Endothelial cell of umbilical vein (primary cell): ENCODE measurements at regions not wholly inside any gene's neighbourhood (a gene's known extent, or its start where the extent isn't known, plus 50 kb on each side); places are given as distances from the start of the nearest gene placed in this dataset.

Experiments
- BruUV-seq: library from RNA; stranded (reverse); fragments of 400-500 nt; replicated peaks from 2 replicates; lab custom pipeline; 2021; lab: Mats Ljungman, UMichigan
- CTCF ChIA-PET: fragments of 300-600, 350-600 bp; sonication (Branson Sonifier 250); formaldehyde crosslinking; loops from one replicate; lab custom pipeline; 2021; ENCODE audit warnings: antibody characterized with exemption, inconsistent platforms; lab: Charles Lee
- POLR2A ChIA-PET: fragments of 300-600, 350-600 bp; sonication (Branson Sonifier 250); formaldehyde crosslinking; loops from one replicate; lab custom pipeline; 2021; ENCODE audit warnings: antibody characterized with exemption, inconsistent platforms; lab: Charles Lee
- DNase-seq: peaks from one replicate; pipeline ENCODE4 v3.0.0-alpha.2; 2011; ENCODE audit warnings: low read depth, low spot score
- FAIRE-seq: peaks from 2 replicates; lab custom pipeline; 2011; peaks lifted over from hg19 to GRCh38; lab: Jason Lieb, UNC
- H2AFZ ChIP-seq: 2 replicates; pipeline ENCODE4 v1.6.0; 2012; ENCODE audit warnings: low read depth, low read length, control low read depth, inconsistent platforms
- H3K27ac ChIP-seq: 2 replicates; pipeline ENCODE4 v1.5.1; 2011; ENCODE audit warnings: low read depth, mild to moderate bottlenecking, control low read depth, low read length, moderate library complexity; ENCODE audit not compliant: insufficient read depth
- H3K27me3 ChIP-seq, 2 experiments: 2 replicates each; pipeline versions ENCODE4 v1.6.0 to v1.6.1; 2011; ENCODE audit warnings: low read length in 2 of 2, mixed read lengths in 1 of 2; ENCODE audit not compliant: control insufficient read depth in 2 of 2, insufficient read depth in 2 of 2
- H3K36me3 ChIP-seq, 2 experiments: 2 replicates in 1 of 2; 3 replicates in 1 of 2; pipeline ENCODE4 v1.5.1; 2011; ENCODE audit warnings: low read length in 2 of 2, mild to moderate bottlenecking in 1 of 2, moderate library complexity in 1 of 2; ENCODE audit not compliant: control insufficient read depth in 2 of 2, insufficient read depth in 2 of 2; ENCODE audit errors: extremely low read depth in 1 of 2
- H3K4me1 ChIP-seq: 3 replicates; pipeline ENCODE4 v1.5.1; 2011; ENCODE audit warnings: mild to moderate bottlenecking, low read length; ENCODE audit not compliant: control insufficient read depth, insufficient read depth; ENCODE audit errors: extremely low read depth
- H3K4me2 ChIP-seq: 2 replicates; pipeline ENCODE4 v1.6.1; 2011; ENCODE audit warnings: low read length, control low read depth, mixed read lengths; ENCODE audit not compliant: insufficient read depth
- H3K4me3 ChIP-seq, 3 experiments: fragments of 200-600 bp in 1 of 3; sonication (generic), shearing (Covaris generic) in 1 of 3; replicated peaks in 1 of 3; 2 replicates each; pipeline ENCODE4 v1.5.1; 2011 to 2016; ENCODE audit warnings: control low read depth in 3 of 3, low read length in 3 of 3, mild to moderate bottlenecking in 2 of 3, inconsistent platforms in 1 of 3, low read depth in 1 of 3, moderate library complexity in 1 of 3; ENCODE audit not compliant: insufficient read depth in 1 of 3
- H3K79me2 ChIP-seq: 2 replicates; pipeline ENCODE4 v1.6.0; 2012; ENCODE audit warnings: low read length, inconsistent platforms; ENCODE audit not compliant: control insufficient read depth, insufficient read depth
- H3K9ac ChIP-seq: replicated peaks from 2 replicates; pipeline ENCODE3; 2011; ENCODE audit warnings: low read length, control low read depth; ENCODE audit not compliant: insufficient read depth; ENCODE audit errors: extremely low read depth
- H3K9me1 ChIP-seq: replicated peaks from 3 replicates; pipeline ENCODE4 v1.6.0; 2011; ENCODE audit warnings: mild to moderate bottlenecking, low read length; ENCODE audit not compliant: control insufficient read depth, insufficient read depth; ENCODE audit errors: extremely low read depth
- H3K9me3 ChIP-seq: replicated peaks from 2 replicates; pipeline ENCODE4 v1.5.1; 2012; ENCODE audit warnings: low read length, inconsistent platforms; ENCODE audit not compliant: control insufficient read depth, insufficient read depth
- H4K20me1 ChIP-seq: replicated peaks from 2 replicates; pipeline ENCODE3; 2011; ENCODE audit warnings: mild to moderate bottlenecking, low read length; ENCODE audit not compliant: control insufficient read depth, insufficient read depth; ENCODE audit errors: extremely low read depth
- EZH2 ChIP-seq: IDR thresholded peaks from 2 replicates; pipeline ENCODE4 v1.6.1; 2012; ENCODE audit warnings: borderline replicate concordance, low read depth, mild to moderate bottlenecking, moderate library complexity, low read length, inconsistent platforms; ENCODE audit not compliant: severe bottlenecking
- FOS ChIP-seq: IDR thresholded peaks from 2 replicates; pipeline ENCODE4 v1.6.1; 2011; ENCODE audit warnings: mild to moderate bottlenecking, low read length, moderate library complexity, borderline replicate concordance; ENCODE audit not compliant: insufficient read depth
- GATA2 ChIP-seq: IDR thresholded peaks from 2 replicates; pipeline ENCODE4 v1.7.0; 2011; ENCODE audit warnings: low read depth, mild to moderate bottlenecking, moderate library complexity, mixed read lengths, low read length; ENCODE audit not compliant: insufficient read length, insufficient read depth
- JUN ChIP-seq: IDR thresholded peaks from 2 replicates; pipeline ENCODE4 v1.6.1; 2011; ENCODE audit warnings: borderline replicate concordance, low read depth; ENCODE audit not compliant: insufficient read length, insufficient read depth
- MAX ChIP-seq: IDR thresholded peaks from 2 replicates; pipeline ENCODE4 v1.6.1; 2011; ENCODE audit not compliant: insufficient read depth, insufficient read length
- MYC ChIP-seq: IDR thresholded peaks from one replicate; pipeline ENCODE4 v1.6.1; 2011; ENCODE audit warnings: mild to moderate bottlenecking, low read depth, low read length
- POLR2A ChIP-seq: IDR thresholded peaks from 2 replicates; pipeline ENCODE4 v1.6.1; 2012; ENCODE audit warnings: low read depth, mild to moderate bottlenecking, control low read depth, low read length
- POLR2AphosphoS5 ChIP-seq: IDR thresholded peaks from 2 replicates; pipeline ENCODE4 v1.6.1; 2012; ENCODE audit warnings: low read depth, mild to moderate bottlenecking, control low read depth, low read length, moderate library complexity; ENCODE audit not compliant: insufficient read depth
- dilution Hi-C: fragments of 300-500 bp; cut with MboI; formaldehyde crosslinking; loops from one replicate; pipeline ENCODE4 v1.15.0; 2019; ENCODE audit warnings: low sequenced_read_pairs; ENCODE audit not compliant: extremely low pct_ligation_motif_present
- intact Hi-C: fragments of 100-400 bp; cut with micrococcal nuclease; formaldehyde crosslinking; loops from one replicate; pipeline ENCODE4 v1.10.0; 2022
- TF ChIP-seq, protein P1 (sequence below), 2 donors: IDR thresholded peaks; 1 replicate in 1 of 2; 2 replicates in 1 of 2; pipeline ENCODE4 v1.5.1; 2011; ENCODE audit warnings: low read length in 2 of 2, mild to moderate bottlenecking in 2 of 2, moderate library complexity in 2 of 2, control low read depth in 1 of 2, inconsistent platforms in 1 of 2, low read depth in 1 of 2; ENCODE audit not compliant: insufficient read depth in 1 of 2; ENCODE audit errors: extremely low read depth in 1 of 2

DNA sequence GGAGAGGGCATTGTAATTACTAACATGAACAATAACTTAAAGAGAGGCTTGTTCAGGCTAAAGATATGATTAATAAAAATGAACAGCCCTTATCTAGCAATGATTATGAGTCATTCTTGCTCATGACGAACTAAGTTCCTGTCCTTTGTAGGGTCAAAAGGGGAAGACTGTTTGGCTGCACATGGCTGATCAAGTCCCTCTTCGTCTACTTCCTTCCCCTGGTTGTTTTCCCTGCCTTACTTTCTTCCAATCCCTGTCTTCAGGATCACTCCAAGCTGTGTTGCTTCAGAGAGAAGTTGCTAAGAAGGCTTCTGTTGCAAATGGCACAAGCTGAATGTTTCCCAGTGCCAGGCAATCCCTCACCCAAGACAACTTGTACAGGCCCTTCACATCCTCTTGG lies 115.0 kb upstream of the HS3ST1 start:
- no peaks in the 10 kb centered on the region for H3K9me1 ChIP-seq
- POLR2A ChIA-PET, result interaction anchor here (0.6 to 0.7 kb wide), 2 partner anchors 59 to 90 kb away, joined by 3 to 6 read pairs; no protein-coding TSS in a partner anchor
- peak overlapping the region; percentile 85 for H3K9ac ChIP-seq
- H3K9me3 ChIP-seq, result no peaks in the 10 kb centered on the region
- H2AFZ ChIP-seq, result no peak overlapping the region
- no peaks in the 10 kb centered on the region for H4K20me1 ChIP-seq
- peak; percentile 95 for DNase-seq
- H3K79me2 ChIP-seq, result peaks cover 27% of the 10 kb centered on the region
- peak; percentile 93 for FAIRE-seq
- H3K36me3 ChIP-seq, result no peaks in the 10 kb centered on the region
- no TSS peak for BruUV-seq
- no peaks in the 10 kb centered on the region for H3K27me3 ChIP-seq
- intact Hi-C loops (loop anchor here (1.0 to 10.0 kb wide), 7 partner anchors 38 to 1449 kb away; no protein-coding TSS in a partner anchor), dilution Hi-C loops (no loop called here)
- TF ChIP-seq JUN, result peak; percentile 99
- TF ChIP-seq, protein P1, sequence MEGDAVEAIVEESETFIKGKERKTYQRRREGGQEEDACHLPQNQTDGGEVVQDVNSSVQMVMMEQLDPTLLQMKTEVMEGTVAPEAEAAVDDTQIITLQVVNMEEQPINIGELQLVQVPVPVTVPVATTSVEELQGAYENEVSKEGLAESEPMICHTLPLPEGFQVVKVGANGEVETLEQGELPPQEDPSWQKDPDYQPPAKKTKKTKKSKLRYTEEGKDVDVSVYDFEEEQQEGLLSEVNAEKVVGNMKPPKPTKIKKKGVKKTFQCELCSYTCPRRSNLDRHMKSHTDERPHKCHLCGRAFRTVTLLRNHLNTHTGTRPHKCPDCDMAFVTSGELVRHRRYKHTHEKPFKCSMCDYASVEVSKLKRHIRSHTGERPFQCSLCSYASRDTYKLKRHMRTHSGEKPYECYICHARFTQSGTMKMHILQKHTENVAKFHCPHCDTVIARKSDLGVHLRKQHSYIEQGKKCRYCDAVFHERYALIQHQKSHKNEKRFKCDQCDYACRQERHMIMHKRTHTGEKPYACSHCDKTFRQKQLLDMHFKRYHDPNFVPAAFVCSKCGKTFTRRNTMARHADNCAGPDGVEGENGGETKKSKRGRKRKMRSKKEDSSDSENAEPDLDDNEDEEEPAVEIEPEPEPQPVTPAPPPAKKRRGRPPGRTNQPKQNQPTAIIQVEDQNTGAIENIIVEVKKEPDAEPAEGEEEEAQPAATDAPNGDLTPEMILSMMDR (IDR thresholded peaks at IDR 0.05; ENCODE audit: extremely low read depth in 1 of 2, insufficient read depth in 1 of 2, low read depth in 1 of 2, low read length in 2 of 2), result no peak
- TF ChIP-seq EZH2, result no peak
- TF ChIP-seq POLR2A, result peak; percentile 91
- TF ChIP-seq GATA2, result peak; percentile 96
- TF ChIP-seq MYC, result peak; percentile 94
- TF ChIP-seq POLR2AphosphoS5, result peak; percentile 98
- peak; percentile 37 for TF ChIP-seq MAX
- peak; percentile 98 for TF ChIP-seq FOS
- H3K4me2 ChIP-seq, result peak overlapping the region; percentile 91
- H3K4me3 ChIP-seq, result peak overlapping the region in 2 of 3 experiments; percentile 76 to 83
- H3K4me1 ChIP-seq, result peaks cover 63% of the 10 kb centered on the region
- peak overlapping the region; percentile 98 for H3K27ac ChIP-seq
- CTCF ChIA-PET, result interaction anchor here (1.0 to 2.9 kb wide), 8 partner anchors 9 to 204 kb away, joined by 4 to 12 read pairs (median 5); partner anchors contain the start of gene HS3ST1
